SK-N-SH treated with all-trans-retinoic acid at 6 μM for 48 hours (cell line): ENCODE measurements at regions not wholly inside any gene's neighbourhood (a gene's known extent, or its start where the extent isn't known, plus 50 kb on each side); places are given as distances from the start of the nearest gene placed in this dataset.

Experiments
- ATAC-seq: fragments of 200-7000 bp; cut with Tn5 transposase; 3 replicates; pipeline ENCODE4 v1.9.1; 2020; ENCODE audit warnings: mild to moderate bottlenecking, moderate library complexity
- ARNTL ChIP-seq: fragments of 450-650 bp; formaldehyde crosslinking; IDR thresholded peaks from 2 replicates; pipeline ENCODE4 v1.5.0; 2020; ENCODE audit warnings: low read depth, mild to moderate bottlenecking, moderate library complexity, borderline replicate concordance
- BACH2 ChIP-seq: fragments of 250-450 bp; sonication (Bioruptor Pico); IDR thresholded peaks from 2 replicates; pipeline ENCODE4 v1.9.0; 2021; ENCODE audit warnings: mild to moderate bottlenecking, borderline replicate concordance
- CSDC2 ChIP-seq: fragments of 250-450 bp; sonication (Bioruptor Pico); IDR thresholded peaks from 2 replicates; pipeline ENCODE4 v1.5.0; 2020; ENCODE audit warnings: mild to moderate bottlenecking, moderate library complexity
- ESRRG ChIP-seq: fragments of 250-450 bp; sonication (Bioruptor Pico); IDR thresholded peaks from 2 replicates; pipeline ENCODE4 v1.6.1; 2021; ENCODE audit warnings: mild to moderate bottlenecking
- GLIS3 ChIP-seq: fragments of 250-450 bp; sonication (Bioruptor Pico); IDR thresholded peaks from 2 replicates; pipeline ENCODE4 v1.5.0; 2020; ENCODE audit warnings: mild to moderate bottlenecking, moderate library complexity
- ISL1 ChIP-seq: fragments of 250-450 bp; sonication (Bioruptor Pico); IDR thresholded peaks from 2 replicates; pipeline ENCODE4 v2.1.2; 2022; ENCODE audit warnings: mild to moderate bottlenecking, moderate library complexity
- OSR1 ChIP-seq: fragments of 250-450 bp; sonication (Bioruptor Pico); IDR thresholded peaks from 2 replicates; pipeline ENCODE4 v1.8.0; 2022; ENCODE audit warnings: moderate library complexity, mild to moderate bottlenecking, inconsistent platforms
- PPARA ChIP-seq: fragments of 250-450 bp; sonication (Bioruptor Pico); IDR thresholded peaks from 2 replicates; pipeline ENCODE4 v1.5.0; 2020; ENCODE audit warnings: mild to moderate bottlenecking, borderline replicate concordance
- SNAI2 ChIP-seq: fragments of 250-450 bp; sonication (Bioruptor Pico); IDR thresholded peaks from 2 replicates; pipeline ENCODE4 v1.5.0; 2020; ENCODE audit warnings: mild to moderate bottlenecking, moderate library complexity
- TCF4 ChIP-seq: fragments of 250-450 bp; sonication (Bioruptor Pico); IDR thresholded peaks from 2 replicates; pipeline ENCODE4 v1.8.0; 2021; ENCODE audit warnings: mild to moderate bottlenecking, moderate library complexity, borderline replicate concordance
- TOX ChIP-seq: fragments of 250-450 bp; sonication (Bioruptor Pico); IDR thresholded peaks from 2 replicates; pipeline ENCODE4 v1.8.0; 2021; ENCODE audit warnings: mild to moderate bottlenecking, moderate library complexity, borderline replicate concordance
- ZC3H10 ChIP-seq: fragments of 250-450 bp; sonication (Bioruptor Pico); IDR thresholded peaks from 2 replicates; pipeline ENCODE4 v1.5.1; 2021; ENCODE audit warnings: mild to moderate bottlenecking, moderate library complexity
- ZFP3 ChIP-seq: fragments of 250-450 bp; sonication (Bioruptor Pico); IDR thresholded peaks from 2 replicates; pipeline ENCODE4 v1.5.0; 2020; ENCODE audit warnings: mild to moderate bottlenecking, moderate library complexity
- ZFP30 ChIP-seq: fragments of 450-650 bp; formaldehyde crosslinking; IDR thresholded peaks from 2 replicates; pipeline ENCODE4 v1.5.0; 2022; ENCODE audit warnings: mild to moderate bottlenecking, moderate library complexity
- ZNF565 ChIP-seq: fragments of 450-650 bp; formaldehyde crosslinking; conservative IDR thresholded peaks from 2 replicates; pipeline ENCODE4 v1.5.0; 2020; ENCODE audit warnings: low read depth, mild to moderate bottlenecking, moderate library complexity
- ZNF70 ChIP-seq: fragments of 450-650 bp; formaldehyde crosslinking; IDR thresholded peaks from 2 replicates; pipeline ENCODE4 v1.5.0; 2020; ENCODE audit warnings: mild to moderate bottlenecking, moderate library complexity
- ZNF8 ChIP-seq: fragments of 450-650 bp; formaldehyde crosslinking; IDR thresholded peaks from 2 replicates; pipeline ENCODE4 v1.5.0; 2020; ENCODE audit warnings: mild to moderate bottlenecking, moderate library complexity
- TF ChIP-seq, protein P1 (sequence below): fragments of 250-450 bp; sonication (Bioruptor Pico); IDR thresholded peaks from 2 replicates; pipeline ENCODE4 v1.8.0; 2020; ENCODE audit warnings: mild to moderate bottlenecking, moderate library complexity, borderline replicate concordance
- TF ChIP-seq, protein P2 (sequence below): fragments of 250-450 bp; sonication (Bioruptor Pico); IDR thresholded peaks from 2 replicates; pipeline ENCODE4 v1.5.0; 2020; ENCODE audit warnings: mild to moderate bottlenecking, moderate library complexity
- TF ChIP-seq, protein P3 (sequence below): fragments of 250-450 bp; sonication (Bioruptor Pico); IDR thresholded peaks from 2 replicates; pipeline ENCODE4 v1.8.0; 2021; ENCODE audit warnings: low read depth, mild to moderate bottlenecking, moderate library complexity, borderline replicate concordance
- TF ChIP-seq, protein P4 (sequence below): fragments of 250-450 bp; sonication (Bioruptor Pico); IDR thresholded peaks from 2 replicates; pipeline ENCODE4 v1.5.1; 2021; ENCODE audit warnings: mild to moderate bottlenecking, moderate library complexity
- TF ChIP-seq, protein P5 (sequence below): fragments of 250-450 bp; sonication (Bioruptor Pico); IDR thresholded peaks from 2 replicates; pipeline ENCODE4 v1.5.1; 2020; ENCODE audit warnings: low read depth, mild to moderate bottlenecking, moderate library complexity

GRCh38 chr7:46928719-46929118 lies 653.2 kb downstream of the TNS3 start:
- no peak for ATAC-seq
- TF ChIP-seq ZNF565 (CRISPR knock-in tag) (no peak), OSR1 (CRISPR knock-in tag) (no peak), TCF4 (no peak), BACH2 (CRISPR knock-in tag) (no peak), ISL1 (CRISPR knock-in tag) (no peak), CSDC2 (CRISPR knock-in tag) (no peak), SNAI2 (CRISPR knock-in tag) (no peak), ESRRG (CRISPR knock-in tag) (no peak), ZFP30 (no peak), PPARA (CRISPR knock-in tag) (no peak), GLIS3 (CRISPR knock-in tag) (no peak), ZNF8 (CRISPR knock-in tag) (no peak)
- TF ChIP-seq, protein P1, sequence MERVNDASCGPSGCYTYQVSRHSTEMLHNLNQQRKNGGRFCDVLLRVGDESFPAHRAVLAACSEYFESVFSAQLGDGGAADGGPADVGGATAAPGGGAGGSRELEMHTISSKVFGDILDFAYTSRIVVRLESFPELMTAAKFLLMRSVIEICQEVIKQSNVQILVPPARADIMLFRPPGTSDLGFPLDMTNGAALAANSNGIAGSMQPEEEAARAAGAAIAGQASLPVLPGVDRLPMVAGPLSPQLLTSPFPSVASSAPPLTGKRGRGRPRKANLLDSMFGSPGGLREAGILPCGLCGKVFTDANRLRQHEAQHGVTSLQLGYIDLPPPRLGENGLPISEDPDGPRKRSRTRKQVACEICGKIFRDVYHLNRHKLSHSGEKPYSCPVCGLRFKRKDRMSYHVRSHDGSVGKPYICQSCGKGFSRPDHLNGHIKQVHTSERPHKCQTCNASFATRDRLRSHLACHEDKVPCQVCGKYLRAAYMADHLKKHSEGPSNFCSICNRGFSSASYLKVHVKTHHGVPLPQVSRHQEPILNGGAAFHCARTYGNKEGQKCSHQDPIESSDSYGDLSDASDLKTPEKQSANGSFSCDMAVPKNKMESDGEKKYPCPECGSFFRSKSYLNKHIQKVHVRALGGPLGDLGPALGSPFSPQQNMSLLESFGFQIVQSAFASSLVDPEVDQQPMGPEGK (CRISPR knock-in tag): no peak
- TF ChIP-seq, protein P2, sequence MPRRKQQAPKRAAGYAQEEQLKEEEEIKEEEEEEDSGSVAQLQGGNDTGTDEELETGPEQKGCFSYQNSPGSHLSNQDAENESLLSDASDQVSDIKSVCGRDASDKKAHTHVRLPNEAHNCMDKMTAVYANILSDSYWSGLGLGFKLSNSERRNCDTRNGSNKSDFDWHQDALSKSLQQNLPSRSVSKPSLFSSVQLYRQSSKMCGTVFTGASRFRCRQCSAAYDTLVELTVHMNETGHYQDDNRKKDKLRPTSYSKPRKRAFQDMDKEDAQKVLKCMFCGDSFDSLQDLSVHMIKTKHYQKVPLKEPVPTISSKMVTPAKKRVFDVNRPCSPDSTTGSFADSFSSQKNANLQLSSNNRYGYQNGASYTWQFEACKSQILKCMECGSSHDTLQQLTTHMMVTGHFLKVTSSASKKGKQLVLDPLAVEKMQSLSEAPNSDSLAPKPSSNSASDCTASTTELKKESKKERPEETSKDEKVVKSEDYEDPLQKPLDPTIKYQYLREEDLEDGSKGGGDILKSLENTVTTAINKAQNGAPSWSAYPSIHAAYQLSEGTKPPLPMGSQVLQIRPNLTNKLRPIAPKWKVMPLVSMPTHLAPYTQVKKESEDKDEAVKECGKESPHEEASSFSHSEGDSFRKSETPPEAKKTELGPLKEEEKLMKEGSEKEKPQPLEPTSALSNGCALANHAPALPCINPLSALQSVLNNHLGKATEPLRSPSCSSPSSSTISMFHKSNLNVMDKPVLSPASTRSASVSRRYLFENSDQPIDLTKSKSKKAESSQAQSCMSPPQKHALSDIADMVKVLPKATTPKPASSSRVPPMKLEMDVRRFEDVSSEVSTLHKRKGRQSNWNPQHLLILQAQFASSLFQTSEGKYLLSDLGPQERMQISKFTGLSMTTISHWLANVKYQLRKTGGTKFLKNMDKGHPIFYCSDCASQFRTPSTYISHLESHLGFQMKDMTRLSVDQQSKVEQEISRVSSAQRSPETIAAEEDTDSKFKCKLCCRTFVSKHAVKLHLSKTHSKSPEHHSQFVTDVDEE (CRISPR knock-in tag): no peak
- TF ChIP-seq, protein P3, sequence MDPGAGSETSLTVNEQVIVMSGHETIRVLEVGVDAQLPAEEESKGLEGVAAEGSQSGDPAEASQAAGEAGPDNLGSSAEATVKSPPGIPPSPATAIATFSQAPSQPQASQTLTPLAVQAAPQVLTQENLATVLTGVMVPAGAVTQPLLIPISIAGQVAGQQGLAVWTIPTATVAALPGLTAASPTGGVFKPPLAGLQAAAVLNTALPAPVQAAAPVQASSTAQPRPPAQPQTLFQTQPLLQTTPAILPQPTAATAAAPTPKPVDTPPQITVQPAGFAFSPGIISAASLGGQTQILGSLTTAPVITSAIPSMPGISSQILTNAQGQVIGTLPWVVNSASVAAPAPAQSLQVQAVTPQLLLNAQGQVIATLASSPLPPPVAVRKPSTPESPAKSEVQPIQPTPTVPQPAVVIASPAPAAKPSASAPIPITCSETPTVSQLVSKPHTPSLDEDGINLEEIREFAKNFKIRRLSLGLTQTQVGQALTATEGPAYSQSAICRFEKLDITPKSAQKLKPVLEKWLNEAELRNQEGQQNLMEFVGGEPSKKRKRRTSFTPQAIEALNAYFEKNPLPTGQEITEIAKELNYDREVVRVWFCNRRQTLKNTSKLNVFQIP (CRISPR knock-in tag): no peak
- TF ChIP-seq, protein P4, sequence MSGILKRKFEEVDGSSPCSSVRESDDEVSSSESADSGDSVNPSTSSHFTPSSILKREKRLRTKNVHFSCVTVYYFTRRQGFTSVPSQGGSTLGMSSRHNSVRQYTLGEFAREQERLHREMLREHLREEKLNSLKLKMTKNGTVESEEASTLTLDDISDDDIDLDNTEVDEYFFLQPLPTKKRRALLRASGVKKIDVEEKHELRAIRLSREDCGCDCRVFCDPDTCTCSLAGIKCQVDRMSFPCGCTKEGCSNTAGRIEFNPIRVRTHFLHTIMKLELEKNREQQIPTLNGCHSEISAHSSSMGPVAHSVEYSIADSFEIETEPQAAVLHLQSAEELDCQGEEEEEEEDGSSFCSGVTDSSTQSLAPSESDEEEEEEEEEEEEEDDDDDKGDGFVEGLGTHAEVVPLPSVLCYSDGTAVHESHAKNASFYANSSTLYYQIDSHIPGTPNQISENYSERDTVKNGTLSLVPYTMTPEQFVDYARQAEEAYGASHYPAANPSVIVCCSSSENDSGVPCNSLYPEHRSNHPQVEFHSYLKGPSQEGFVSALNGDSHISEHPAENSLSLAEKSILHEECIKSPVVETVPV (CRISPR knock-in tag): no peak
- TF ChIP-seq, protein P5, sequence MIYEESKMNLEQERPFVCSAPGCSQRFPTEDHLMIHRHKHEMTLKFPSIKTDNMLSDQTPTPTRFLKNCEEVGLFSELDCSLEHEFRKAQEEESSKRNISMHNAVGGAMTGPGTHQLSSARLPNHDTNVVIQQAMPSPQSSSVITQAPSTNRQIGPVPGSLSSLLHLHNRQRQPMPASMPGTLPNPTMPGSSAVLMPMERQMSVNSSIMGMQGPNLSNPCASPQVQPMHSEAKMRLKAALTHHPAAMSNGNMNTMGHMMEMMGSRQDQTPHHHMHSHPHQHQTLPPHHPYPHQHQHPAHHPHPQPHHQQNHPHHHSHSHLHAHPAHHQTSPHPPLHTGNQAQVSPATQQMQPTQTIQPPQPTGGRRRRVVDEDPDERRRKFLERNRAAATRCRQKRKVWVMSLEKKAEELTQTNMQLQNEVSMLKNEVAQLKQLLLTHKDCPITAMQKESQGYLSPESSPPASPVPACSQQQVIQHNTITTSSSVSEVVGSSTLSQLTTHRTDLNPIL (CRISPR knock-in tag): no peak
- TF ChIP-seq, all 23 proteins: peak for 0

DNA sequence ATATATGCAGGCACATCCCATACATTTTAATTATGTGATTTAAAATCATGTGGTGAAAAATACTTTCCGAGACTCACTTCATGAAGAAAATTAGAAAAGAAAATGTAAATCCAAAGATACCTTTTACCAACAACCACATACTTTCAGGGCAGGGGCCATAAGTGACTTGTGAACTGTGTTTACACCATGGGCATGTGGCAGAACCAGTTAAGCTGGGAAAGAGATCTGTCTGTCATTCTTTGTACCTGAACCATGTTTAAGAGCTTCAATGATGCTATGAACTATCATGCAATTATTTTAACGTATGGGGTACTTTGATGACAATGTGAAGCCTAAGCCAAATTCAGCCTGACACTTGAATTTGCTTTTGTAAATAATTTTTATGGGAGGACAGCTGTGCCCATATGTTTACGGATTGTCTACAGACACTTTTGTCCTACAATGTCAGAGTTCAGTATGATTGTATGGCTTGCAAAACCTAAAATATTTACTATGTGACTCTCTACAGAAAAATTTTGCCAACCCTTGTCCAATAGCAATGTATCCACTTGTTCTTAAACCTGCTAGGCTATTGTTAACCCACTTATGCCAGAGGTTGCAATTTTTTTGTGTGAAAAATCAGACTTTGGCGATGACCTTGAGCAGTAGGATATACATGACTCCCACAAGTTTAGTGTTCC lies 654.6 kb downstream of the TNS3 start:
- ATAC-seq: no peak
- TF ChIP-seq BACH2 (CRISPR knock-in tag) (no peak), TOX (CRISPR knock-in tag) (no peak), ESRRG (CRISPR knock-in tag) (no peak), ZFP3 (CRISPR knock-in tag) (no peak), ZC3H10 (CRISPR knock-in tag) (no peak), ZNF70 (CRISPR knock-in tag) (no peak), ISL1 (CRISPR knock-in tag) (no peak), ARNTL (CRISPR knock-in tag) (no peak), PPARA (CRISPR knock-in tag) (no peak), CSDC2 (CRISPR knock-in tag) (no peak), OSR1 (CRISPR knock-in tag) (no peak)
- TF ChIP-seq, protein P1 (CRISPR knock-in tag): no peak
